HL-60 (cell line): ENCODE measurements at regions not wholly inside any gene's neighbourhood (a gene's known extent, or its start where the extent isn't known, plus 50 kb on each side); places are given as distances from the start of the nearest gene placed in this dataset.

Experiments used
- DNase-seq, 2 experiments: peaks; one replicate each; pipeline ENCODE4 v3.0.0-alpha.2; 2010 to 2020; ENCODE audit warnings: low read depth in 1 of 2, low spot score in 1 of 2
- H3K27ac ChIP-seq: fragments of 250-450 bp; sonication (Bioruptor Pico); replicated peaks from 2 replicates; pipeline ENCODE4 v1.5.1; 2020; ENCODE audit warnings: mild to moderate bottlenecking, moderate library complexity
- H3K27me3 ChIP-seq: fragments of 250-450 bp; sonication (Bioruptor Pico); 2 replicates; pipeline ENCODE4 v1.5.1; 2021; ENCODE audit warnings: mild to moderate bottlenecking, moderate library complexity; ENCODE audit not compliant: insufficient read depth, poor library complexity, severe bottlenecking
- H3K4me3 ChIP-seq: replicated peaks from 2 replicates; pipeline ENCODE4 v1.5.1; 2011; ENCODE audit warnings: mild to moderate bottlenecking, control low read depth, low read length; ENCODE audit not compliant: insufficient read depth
- GABPA ChIP-seq: IDR thresholded peaks from 2 replicates; pipeline ENCODE4 v1.6.1; 2012; ENCODE audit warnings: low read depth
- POLR2AphosphoS5 ChIP-seq: IDR thresholded peaks from 2 replicates; pipeline ENCODE4 v1.6.1; 2012; ENCODE audit warnings: low read depth
- SPI1 ChIP-seq: IDR thresholded peaks from 2 replicates; pipeline ENCODE4 v1.6.1; 2012; ENCODE audit warnings: low read depth, mild to moderate bottlenecking, borderline replicate concordance
- TF ChIP-seq, protein P1 (sequence below): IDR thresholded peaks from 2 replicates; pipeline ENCODE4 v1.6.1; 2012; ENCODE audit warnings: low read depth; ENCODE audit not compliant: insufficient replicate concordance
- TF ChIP-seq, protein P2 (sequence below): IDR thresholded peaks from one replicate; pipeline ENCODE4 v1.5.1; 2011; ENCODE audit warnings: low read length, control low read depth, inconsistent platforms; ENCODE audit not compliant: insufficient read depth

DNA sequence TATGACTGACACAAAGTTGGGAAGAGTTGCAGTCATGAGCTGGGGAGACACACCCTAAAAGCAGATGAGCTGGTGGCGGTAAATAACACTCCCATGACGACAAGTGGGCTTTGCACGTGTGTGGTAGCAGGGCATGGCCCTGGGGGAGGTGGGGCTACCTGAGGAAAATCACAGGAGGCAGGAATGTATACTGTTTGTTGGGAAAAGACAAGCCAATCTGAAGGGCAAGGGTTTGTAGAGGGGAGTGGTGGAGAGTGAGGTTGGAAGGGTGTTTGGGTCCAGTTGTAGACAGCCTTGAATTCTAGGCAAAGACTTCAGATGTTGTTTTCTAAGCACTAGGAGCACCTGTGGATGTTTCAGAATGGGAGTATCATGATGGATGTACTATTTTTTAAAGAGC is 151.6 kb downstream of the TM9SF2 start:
- Histone ChIP-seq H3K27ac (no peak overlapping the region), H3K4me3 (no peak overlapping the region), H3K27me3 (no peaks in the 10 kb centered on the region)
- DNase-seq, result no peak
- TF ChIP-seq, protein P1, sequence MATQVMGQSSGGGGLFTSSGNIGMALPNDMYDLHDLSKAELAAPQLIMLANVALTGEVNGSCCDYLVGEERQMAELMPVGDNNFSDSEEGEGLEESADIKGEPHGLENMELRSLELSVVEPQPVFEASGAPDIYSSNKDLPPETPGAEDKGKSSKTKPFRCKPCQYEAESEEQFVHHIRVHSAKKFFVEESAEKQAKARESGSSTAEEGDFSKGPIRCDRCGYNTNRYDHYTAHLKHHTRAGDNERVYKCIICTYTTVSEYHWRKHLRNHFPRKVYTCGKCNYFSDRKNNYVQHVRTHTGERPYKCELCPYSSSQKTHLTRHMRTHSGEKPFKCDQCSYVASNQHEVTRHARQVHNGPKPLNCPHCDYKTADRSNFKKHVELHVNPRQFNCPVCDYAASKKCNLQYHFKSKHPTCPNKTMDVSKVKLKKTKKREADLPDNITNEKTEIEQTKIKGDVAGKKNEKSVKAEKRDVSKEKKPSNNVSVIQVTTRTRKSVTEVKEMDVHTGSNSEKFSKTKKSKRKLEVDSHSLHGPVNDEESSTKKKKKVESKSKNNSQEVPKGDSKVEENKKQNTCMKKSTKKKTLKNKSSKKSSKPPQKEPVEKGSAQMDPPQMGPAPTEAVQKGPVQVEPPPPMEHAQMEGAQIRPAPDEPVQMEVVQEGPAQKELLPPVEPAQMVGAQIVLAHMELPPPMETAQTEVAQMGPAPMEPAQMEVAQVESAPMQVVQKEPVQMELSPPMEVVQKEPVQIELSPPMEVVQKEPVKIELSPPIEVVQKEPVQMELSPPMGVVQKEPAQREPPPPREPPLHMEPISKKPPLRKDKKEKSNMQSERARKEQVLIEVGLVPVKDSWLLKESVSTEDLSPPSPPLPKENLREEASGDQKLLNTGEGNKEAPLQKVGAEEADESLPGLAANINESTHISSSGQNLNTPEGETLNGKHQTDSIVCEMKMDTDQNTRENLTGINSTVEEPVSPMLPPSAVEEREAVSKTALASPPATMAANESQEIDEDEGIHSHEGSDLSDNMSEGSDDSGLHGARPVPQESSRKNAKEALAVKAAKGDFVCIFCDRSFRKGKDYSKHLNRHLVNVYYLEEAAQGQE, result no peak
- TF ChIP-seq GABPA, result no peak
- TF ChIP-seq, protein P2, sequence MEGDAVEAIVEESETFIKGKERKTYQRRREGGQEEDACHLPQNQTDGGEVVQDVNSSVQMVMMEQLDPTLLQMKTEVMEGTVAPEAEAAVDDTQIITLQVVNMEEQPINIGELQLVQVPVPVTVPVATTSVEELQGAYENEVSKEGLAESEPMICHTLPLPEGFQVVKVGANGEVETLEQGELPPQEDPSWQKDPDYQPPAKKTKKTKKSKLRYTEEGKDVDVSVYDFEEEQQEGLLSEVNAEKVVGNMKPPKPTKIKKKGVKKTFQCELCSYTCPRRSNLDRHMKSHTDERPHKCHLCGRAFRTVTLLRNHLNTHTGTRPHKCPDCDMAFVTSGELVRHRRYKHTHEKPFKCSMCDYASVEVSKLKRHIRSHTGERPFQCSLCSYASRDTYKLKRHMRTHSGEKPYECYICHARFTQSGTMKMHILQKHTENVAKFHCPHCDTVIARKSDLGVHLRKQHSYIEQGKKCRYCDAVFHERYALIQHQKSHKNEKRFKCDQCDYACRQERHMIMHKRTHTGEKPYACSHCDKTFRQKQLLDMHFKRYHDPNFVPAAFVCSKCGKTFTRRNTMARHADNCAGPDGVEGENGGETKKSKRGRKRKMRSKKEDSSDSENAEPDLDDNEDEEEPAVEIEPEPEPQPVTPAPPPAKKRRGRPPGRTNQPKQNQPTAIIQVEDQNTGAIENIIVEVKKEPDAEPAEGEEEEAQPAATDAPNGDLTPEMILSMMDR, result no peak
- TF ChIP-seq SPI1, result no peak
- no peak for TF ChIP-seq POLR2AphosphoS5

DNA sequence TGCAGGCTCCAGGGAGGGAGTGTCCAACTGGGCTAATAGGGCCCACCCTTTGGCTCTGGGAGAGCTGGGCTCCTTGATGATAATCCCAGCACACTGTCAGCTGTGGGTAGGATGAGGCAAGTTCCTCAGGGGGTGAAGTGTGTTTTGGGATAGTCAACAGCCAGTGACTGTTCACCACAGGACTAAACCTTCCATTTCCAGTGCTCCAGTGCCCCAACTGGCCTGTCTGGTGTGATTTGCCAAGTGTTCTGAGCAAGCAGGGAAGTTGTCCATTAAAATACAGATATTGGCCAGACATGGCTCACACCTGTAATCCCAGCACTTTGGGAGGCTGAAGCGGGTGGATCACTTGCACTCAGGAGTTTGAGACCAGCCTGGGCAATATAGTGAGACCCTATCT is 150.9 kb downstream of the TM9SF2 start:
- Histone ChIP-seq H3K27ac (no peak overlapping the region), H3K4me3 (no peak overlapping the region), H3K27me3 (no peaks in the 10 kb centered on the region)
- TF ChIP-seq, protein P1, result no peak
- TF ChIP-seq, protein P2, result no peak
- TF ChIP-seq SPI1 (no peak), POLR2AphosphoS5 (no peak), GABPA (no peak)
- DNase-seq, result no peak

DNA sequence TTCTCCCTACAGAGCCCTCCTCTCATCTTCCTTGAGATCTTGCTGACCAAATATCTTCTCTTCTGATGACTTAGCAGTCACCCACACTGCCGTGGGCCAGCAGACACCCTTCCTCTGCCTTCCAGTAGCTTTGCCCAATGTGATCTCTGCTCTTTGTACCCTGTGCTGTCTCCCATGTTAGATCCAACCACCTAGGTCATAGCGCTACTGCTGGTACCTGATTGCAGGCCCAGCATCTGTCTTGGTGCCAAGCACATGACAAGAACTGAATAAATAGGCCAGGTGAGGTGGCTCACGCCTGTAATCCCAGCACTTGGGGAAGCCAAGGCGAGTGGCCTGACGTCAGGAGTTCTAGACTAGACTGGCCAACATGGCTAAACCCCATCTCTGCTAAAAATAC is 149.7 kb downstream of the TM9SF2 start:
- Histone ChIP-seq H3K4me3 (no peak overlapping the region), H3K27me3 (no peaks in the 10 kb centered on the region), H3K27ac (no peak overlapping the region)
- no peak for DNase-seq
- no peak for TF ChIP-seq POLR2AphosphoS5
- TF ChIP-seq GABPA, result no peak
- TF ChIP-seq SPI1, result no peak
- TF ChIP-seq, protein P2, result no peak

DNA sequence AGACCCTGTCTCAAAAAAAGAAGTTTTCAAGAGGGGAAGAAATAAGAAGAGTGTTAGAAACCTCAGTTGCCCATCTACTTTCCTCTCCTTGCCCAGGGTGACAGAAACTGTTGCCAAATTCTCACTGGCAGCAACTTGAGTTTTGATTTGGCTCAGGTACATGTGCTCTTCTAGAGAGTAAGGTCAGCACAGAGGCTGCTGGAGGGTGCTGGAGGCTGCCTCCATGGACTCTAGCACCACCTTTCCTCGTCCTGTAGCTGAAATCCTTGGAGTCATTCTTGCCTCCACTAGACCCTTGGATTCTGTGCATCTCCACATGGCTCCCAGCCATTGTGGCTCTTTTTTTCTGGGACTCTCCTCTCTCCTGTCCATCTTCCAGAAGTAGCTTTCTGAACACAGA is 149.1 kb downstream of the TM9SF2 start:
- H3K4me3 ChIP-seq, result no peak overlapping the region
- no peaks in the 10 kb centered on the region for H3K27me3 ChIP-seq
- DNase-seq, result no peak
- no peak overlapping the region for H3K27ac ChIP-seq
- TF ChIP-seq SPI1, result no peak
- TF ChIP-seq, protein P2, result no peak
- no peak for TF ChIP-seq POLR2AphosphoS5
- TF ChIP-seq, protein P1, result no peak
- TF ChIP-seq GABPA, result no peak
